SU-DHL-6 (cell line): ENCODE measurements at regions not wholly inside any gene's neighbourhood (a gene's known extent, or its start where the extent isn't known, plus 50 kb on each side); places are given as distances from the start of the nearest gene placed in this dataset.

Experiments
- EZH2phosphoT487 ChIP-seq: fragments of 200-600 bp; sonication (generic), shearing (Covaris generic); conservative IDR thresholded peaks from 2 replicates; pipeline ENCODE4 v1.6.1; 2018; ENCODE audit warnings: mild to moderate bottlenecking, antibody characterized with exemption, low read length, moderate library complexity, mixed read lengths
- TF ChIP-seq, protein P1 (sequence below): fragments of 200-600 bp; sonication (generic); IDR thresholded peaks from one replicate; pipeline ENCODE4 v1.5.1; 2017; ENCODE audit warnings: antibody characterized with exemption, mild to moderate bottlenecking, low read length, moderate library complexity; ENCODE audit not compliant: insufficient read depth, poor library complexity, severe bottlenecking

DNA sequence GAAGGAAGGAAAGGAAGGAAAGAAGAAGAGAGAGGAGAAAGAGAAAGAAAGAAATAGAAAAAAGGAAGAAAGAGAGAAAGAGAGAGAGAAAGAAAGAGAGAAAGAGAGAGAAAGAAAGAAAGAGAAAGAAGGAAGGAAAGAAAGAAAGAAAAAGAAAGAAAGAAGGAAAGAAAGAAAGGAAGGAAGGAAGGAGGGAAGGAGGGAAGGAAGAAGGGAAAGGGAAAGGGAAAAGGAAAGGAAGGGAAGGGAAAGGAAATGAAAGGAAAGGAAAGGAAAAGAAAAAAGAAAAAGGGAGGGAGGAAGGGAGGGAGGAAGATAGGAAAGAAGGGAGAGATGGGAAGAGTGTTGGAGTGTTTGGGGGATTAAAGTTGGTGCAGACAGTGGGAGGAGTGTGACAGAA, 450.1 kb downstream of the GBE1 start:
- TF ChIP-seq, protein P1, sequence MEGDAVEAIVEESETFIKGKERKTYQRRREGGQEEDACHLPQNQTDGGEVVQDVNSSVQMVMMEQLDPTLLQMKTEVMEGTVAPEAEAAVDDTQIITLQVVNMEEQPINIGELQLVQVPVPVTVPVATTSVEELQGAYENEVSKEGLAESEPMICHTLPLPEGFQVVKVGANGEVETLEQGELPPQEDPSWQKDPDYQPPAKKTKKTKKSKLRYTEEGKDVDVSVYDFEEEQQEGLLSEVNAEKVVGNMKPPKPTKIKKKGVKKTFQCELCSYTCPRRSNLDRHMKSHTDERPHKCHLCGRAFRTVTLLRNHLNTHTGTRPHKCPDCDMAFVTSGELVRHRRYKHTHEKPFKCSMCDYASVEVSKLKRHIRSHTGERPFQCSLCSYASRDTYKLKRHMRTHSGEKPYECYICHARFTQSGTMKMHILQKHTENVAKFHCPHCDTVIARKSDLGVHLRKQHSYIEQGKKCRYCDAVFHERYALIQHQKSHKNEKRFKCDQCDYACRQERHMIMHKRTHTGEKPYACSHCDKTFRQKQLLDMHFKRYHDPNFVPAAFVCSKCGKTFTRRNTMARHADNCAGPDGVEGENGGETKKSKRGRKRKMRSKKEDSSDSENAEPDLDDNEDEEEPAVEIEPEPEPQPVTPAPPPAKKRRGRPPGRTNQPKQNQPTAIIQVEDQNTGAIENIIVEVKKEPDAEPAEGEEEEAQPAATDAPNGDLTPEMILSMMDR, result no peak
- TF ChIP-seq EZH2phosphoT487, result no peak
